ENCODE measurements at regions not wholly inside any gene's neighbourhood (a gene's known extent, or its start where the extent isn't known, plus 50 kb on each side); places are given as distances from the start of the nearest gene placed in this dataset.
"Not testable (repeated sequence)": the region's sequence is repeated elsewhere in the genome, so short reads cannot be mapped to it uniquely, and the experiment has no call there.

DNA sequence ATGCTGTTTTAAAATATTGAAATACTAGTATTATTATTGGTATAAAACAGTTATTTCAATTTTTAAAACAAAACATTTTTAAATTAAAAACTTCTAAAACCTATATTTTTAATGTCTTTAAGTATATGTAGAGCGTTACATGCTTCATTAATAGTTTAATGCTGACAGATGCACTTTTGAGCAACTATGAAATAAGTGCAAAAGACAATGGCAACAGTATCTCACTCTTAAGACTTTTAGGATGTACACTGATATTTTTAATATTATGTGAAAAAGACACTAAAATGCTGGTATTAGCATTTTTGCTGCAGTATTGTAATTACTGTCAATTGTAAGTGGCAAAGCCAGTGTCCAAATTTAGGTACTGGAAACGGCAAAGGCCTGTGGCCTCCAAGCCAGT lies 93.2 kb upstream of the NAA35 start:
- H3K4me1 ChIP-seq; H3K9me3 ChIP-seq (replicated peaks); H3K4me3 ChIP-seq; DNase-seq; H3K27me3 ChIP-seq (ENCODE audit: low read depth); H3K27ac ChIP-seq (replicated peaks); intact Hi-C loops (cut with micrococcal nuclease): not testable (repeated sequence)
- H3K36me3 ChIP-seq, result peaks cover 53% of the 10 kb centered on the region

DNA sequence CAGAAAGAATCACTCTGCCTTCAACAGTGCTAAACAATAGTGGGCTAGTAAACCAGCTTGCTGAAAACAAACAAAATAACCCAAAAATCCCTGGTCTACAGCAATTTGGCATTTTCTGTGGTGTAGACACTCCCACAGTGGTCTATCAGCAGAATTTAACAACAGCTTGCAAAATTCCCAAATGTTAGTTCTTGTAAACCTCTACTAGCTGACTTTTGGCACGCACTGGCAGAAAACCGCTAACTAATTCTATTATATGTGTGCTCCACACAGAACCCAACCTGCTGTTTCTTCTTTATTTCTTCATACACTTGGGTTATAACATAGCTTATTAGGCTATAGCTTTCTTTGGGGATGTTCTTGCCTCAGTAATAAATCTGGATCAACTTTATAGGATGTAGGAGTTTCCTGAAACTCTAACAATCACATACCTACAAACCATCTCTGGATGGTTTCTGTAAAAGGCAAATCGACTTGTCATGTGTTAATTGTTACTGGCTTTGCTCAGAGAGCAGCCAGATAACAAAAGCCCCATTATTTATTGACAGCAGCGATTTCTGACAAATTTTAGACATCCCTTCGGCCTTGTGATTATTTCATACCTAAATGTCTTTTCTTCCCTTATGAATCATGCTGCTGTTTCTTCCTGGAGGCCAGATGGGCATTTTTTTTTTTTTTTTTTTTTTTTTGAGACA lies 82.7 kb upstream of the NAA35 start:
- peaks cover 21% of the 10 kb centered on the region for H3K36me3 ChIP-seq
- intact Hi-C loops (cut with micrococcal nuclease), result no loop called here
- H3K4me3 ChIP-seq, result no peak overlapping the region
- TF ChIP-seq, protein P1, sequence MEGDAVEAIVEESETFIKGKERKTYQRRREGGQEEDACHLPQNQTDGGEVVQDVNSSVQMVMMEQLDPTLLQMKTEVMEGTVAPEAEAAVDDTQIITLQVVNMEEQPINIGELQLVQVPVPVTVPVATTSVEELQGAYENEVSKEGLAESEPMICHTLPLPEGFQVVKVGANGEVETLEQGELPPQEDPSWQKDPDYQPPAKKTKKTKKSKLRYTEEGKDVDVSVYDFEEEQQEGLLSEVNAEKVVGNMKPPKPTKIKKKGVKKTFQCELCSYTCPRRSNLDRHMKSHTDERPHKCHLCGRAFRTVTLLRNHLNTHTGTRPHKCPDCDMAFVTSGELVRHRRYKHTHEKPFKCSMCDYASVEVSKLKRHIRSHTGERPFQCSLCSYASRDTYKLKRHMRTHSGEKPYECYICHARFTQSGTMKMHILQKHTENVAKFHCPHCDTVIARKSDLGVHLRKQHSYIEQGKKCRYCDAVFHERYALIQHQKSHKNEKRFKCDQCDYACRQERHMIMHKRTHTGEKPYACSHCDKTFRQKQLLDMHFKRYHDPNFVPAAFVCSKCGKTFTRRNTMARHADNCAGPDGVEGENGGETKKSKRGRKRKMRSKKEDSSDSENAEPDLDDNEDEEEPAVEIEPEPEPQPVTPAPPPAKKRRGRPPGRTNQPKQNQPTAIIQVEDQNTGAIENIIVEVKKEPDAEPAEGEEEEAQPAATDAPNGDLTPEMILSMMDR (IDR thresholded peaks at IDR 0.05; ENCODE audit: borderline replicate concordance), result no peak
- no peak overlapping the region for H3K27ac ChIP-seq (replicated peaks)
- DNase-seq, result no peak
- H3K27me3 ChIP-seq (ENCODE audit: low read depth), result no peaks in the 10 kb centered on the region
- no peaks in the 10 kb centered on the region for H3K4me1 ChIP-seq
- H3K9me3 ChIP-seq (replicated peaks), result no peaks in the 10 kb centered on the region

DNA sequence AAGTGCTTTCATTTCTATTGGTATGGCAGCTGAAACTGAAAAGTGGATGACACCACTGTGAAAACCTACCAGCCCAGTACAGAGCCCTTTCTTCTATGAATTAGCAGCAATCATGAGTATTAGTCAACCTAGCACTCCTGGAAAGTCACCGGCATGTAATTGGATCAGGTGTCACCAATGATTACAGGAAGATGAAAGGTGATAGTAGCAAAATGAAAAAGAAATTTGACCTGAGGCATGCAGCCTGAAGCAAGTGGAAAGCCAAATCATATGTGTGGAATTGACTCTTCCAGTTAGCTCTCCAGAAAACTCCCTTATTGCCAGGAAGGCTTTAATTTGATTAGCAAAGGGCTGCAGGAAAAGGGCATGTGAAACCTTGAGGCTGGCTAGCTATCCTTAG lies 81.2 kb upstream of the NAA35 start:
- H3K27me3 ChIP-seq (ENCODE audit: low read depth), result no peaks in the 10 kb centered on the region
- TF ChIP-seq, protein P1 (IDR thresholded peaks at IDR 0.05; ENCODE audit: borderline replicate concordance), result no peak
- peaks cover 25% of the 10 kb centered on the region for H3K36me3 ChIP-seq
- DNase-seq, result no peak
- no peak overlapping the region for H3K27ac ChIP-seq (replicated peaks)
- intact Hi-C loops (cut with micrococcal nuclease), result no loop called here
- H3K4me1 ChIP-seq, result no peaks in the 10 kb centered on the region
- no peaks in the 10 kb centered on the region for H3K9me3 ChIP-seq (replicated peaks)
- no peak overlapping the region for H3K4me3 ChIP-seq

DNA sequence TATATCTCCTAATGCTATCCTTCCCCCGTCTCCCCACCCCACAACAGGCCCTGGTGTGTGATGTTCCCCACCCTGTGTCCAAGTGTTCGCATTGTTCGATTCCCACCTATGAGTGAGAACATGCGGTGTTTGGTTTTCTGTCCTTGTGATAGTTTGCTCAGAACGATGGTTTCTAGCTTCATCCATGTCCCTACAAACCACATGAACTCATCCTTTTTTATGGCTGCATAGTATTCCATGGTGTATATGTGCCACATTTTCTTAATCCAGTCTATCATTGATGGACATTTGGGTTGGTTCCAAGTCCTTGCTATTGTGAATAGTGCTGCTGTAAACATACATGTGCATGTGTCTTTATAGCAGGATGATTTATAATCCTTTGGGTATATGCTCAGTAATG lies 79.1 kb upstream of the NAA35 start:
- H3K4me3 ChIP-seq; H3K27me3 ChIP-seq (ENCODE audit: low read depth); DNase-seq; H3K4me1 ChIP-seq; H3K27ac ChIP-seq (replicated peaks); intact Hi-C loops (cut with micrococcal nuclease); H3K9me3 ChIP-seq (replicated peaks): not testable (repeated sequence)
- H3K36me3 ChIP-seq, result peaks cover 25% of the 10 kb centered on the region

DNA sequence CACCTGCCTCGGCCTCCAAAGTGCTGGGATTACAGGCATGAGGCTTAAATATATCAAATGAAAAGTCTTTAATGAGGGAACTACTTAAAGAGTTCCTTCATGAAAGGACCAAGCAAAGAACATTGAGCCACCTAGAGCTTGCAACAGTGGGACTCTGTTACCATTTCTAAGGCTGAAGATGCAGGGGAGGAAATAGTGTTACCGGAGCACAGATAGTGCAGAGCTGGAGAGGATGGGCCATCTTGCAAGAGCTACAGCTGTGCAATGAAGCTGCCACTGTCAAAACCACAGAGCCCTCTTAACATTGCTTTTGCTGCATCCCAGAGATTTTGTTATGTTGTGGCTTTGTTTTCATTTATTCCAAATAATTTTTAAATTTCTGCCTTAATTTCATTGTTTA lies 77.1 kb upstream of the NAA35 start:
- H3K9me3 ChIP-seq (replicated peaks), result no peaks in the 10 kb centered on the region
- TF ChIP-seq, protein P1 (IDR thresholded peaks at IDR 0.05; ENCODE audit: borderline replicate concordance), result no peak
- no peak overlapping the region for H3K4me3 ChIP-seq
- peaks cover 12% of the 10 kb centered on the region for H3K36me3 ChIP-seq
- DNase-seq, result no peak
- no peak overlapping the region for H3K27ac ChIP-seq (replicated peaks)
- intact Hi-C loops (cut with micrococcal nuclease), result no loop called here
- no peaks in the 10 kb centered on the region for H3K4me1 ChIP-seq
- H3K27me3 ChIP-seq (ENCODE audit: low read depth), result no peaks in the 10 kb centered on the region

DNA sequence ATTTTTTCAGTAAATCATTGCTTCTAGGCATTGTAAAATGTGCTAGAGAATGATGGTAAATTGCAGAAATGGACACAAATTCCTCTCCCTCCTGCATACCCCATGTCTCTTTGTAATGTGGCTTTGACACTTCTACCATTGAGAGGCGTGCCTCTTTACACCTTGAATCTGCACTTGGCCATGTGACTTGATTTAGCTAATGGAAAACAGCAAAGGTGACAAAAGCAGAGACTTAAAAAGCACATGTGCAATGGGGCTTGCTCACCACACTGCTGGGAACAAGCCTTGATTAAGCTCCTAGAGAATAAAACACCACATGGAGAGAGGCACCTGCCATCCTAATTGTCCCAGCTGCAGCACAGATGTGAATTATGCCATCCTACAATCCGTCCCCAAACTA lies 69.9 kb upstream of the NAA35 start:
- TF ChIP-seq, protein P1 (IDR thresholded peaks at IDR 0.05; ENCODE audit: borderline replicate concordance), result no peak
- no peaks in the 10 kb centered on the region for H3K36me3 ChIP-seq
- no peaks in the 10 kb centered on the region for H3K4me1 ChIP-seq
- no peaks in the 10 kb centered on the region for H3K9me3 ChIP-seq (replicated peaks)
- H3K27ac ChIP-seq (replicated peaks), result no peak overlapping the region
- DNase-seq, result no peak
- H3K27me3 ChIP-seq (ENCODE audit: low read depth), result no peaks in the 10 kb centered on the region
- H3K4me3 ChIP-seq, result no peak overlapping the region
- intact Hi-C loops (cut with micrococcal nuclease), result no loop called here

DNA sequence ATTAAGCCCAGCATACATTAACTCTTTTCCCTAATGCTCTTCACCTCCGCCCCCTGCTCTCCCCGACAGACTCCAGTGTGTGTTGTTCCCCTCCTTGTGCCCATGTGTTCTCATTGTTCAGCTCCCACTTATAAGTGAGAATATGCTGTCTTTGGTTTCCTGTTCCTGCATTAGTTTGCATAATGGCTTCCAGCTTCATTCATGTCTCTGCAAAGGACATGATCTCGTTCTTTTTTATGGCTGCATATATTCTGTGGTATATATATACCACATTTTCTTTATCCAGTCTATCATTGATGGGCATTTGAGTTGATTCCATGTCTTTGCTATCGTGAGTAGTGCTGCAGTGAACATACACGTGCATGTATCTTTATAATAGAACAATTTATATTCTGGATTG lies 69.3 kb upstream of the NAA35 start:
- H3K36me3 ChIP-seq; H3K27me3 ChIP-seq (ENCODE audit: low read depth); H3K27ac ChIP-seq (replicated peaks); H3K4me3 ChIP-seq; intact Hi-C loops (cut with micrococcal nuclease); H3K9me3 ChIP-seq (replicated peaks); H3K4me1 ChIP-seq; DNase-seq: not testable (repeated sequence)
